HG02852 (cell line): ENCODE measurements at regions not wholly inside any gene's neighbourhood (a gene's known extent, or its start where the extent isn't known, plus 50 kb on each side); places are given as distances from the start of the nearest gene placed in this dataset.
"Not testable (repeated sequence)": the region's sequence is repeated elsewhere in the genome, so short reads cannot be mapped to it uniquely, and the experiment has no call there.

Experiments
- ATAC-seq: cut with Tn5 transposase; IDR thresholded peaks from one replicate; pipeline ENCODE4 v1.9.1; 2021; ENCODE audit warnings: mild to moderate bottlenecking, moderate library complexity; ENCODE audit not compliant: unreplicated experiment

- ATAC-seq: no peak
Observed at GRCh38 chr11:45413156-45413858, 127.2 kb upstream of the SYT13 start.

DNA sequence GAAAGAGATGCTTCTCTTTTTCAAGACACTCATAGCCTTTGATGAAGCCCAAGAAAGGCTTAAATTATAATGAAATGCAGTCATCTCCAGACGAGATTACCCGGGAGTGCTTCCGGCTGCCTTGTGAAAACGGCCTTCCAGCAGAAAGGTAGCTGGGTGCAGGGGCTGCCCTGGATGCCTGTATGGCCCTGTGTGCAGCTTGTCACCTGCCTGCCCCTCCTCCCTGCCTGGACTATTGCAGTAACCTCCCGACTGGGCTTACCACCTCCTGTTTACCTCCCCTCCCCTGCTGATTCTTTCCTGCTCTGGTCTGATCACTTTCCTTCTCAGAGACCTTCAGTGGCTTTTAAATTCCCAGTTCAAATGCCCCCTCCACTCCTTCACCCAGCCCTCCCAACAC lies 126.4 kb upstream of the SYT13 start:
- no peak for ATAC-seq

DNA sequence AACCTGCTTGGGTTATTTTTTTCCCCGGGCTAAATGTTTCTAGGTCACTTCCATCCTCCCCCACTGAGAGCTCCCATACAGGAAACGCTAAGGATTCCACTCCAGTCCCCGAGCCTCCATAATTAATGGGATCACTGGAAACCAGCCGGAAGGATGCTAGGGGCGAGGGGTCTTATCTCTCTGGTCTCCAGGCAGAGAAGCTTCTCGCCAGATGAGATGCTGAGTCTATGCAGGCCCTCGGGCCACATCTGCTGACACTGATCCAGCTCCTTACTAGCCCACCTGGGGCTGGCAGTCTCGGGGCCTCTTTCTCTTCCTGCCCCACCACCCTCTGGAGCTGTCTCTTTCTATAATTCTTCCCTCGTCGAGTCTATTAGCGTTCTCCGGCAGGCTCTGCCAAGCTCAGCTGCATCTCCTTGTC lies 125.9 kb upstream of the SYT13 start:
- ATAC-seq: no peak

DNA sequence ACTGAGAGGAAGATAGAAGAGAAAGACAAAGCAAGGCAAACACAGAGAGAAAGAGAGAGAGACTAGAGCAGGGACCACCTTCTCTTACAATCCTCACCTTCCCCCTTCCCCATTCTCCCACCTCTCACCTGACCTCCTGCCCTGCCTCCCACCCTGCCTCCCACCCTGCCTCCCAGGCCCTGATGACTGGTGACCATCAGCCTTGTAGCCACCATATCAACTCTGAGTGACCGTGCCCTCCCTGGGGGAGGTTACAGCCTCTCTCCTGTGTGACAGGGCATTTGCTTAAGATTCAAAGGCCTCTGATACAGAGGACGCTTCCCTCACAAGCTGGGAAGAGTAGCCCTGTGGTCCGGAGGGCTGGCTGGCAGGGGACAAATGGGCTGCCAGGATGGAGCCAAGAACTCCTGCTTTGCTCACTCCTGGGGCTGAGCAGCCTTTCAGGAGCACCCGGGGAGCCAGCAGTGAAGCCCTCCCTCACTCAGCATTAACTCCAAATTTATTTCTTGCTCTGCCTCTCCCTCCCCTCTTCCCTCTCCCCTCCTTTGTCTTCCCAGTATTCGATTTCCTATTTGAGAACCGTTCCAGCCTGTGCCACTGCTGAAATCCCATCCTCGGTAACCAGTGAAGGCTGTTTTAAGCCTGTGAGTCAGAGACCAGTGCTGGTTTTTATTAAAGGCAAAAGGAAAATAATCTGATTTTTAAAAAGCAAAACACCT lies 125.2 kb upstream of the SYT13 start:
- ATAC-seq: no peak

DNA sequence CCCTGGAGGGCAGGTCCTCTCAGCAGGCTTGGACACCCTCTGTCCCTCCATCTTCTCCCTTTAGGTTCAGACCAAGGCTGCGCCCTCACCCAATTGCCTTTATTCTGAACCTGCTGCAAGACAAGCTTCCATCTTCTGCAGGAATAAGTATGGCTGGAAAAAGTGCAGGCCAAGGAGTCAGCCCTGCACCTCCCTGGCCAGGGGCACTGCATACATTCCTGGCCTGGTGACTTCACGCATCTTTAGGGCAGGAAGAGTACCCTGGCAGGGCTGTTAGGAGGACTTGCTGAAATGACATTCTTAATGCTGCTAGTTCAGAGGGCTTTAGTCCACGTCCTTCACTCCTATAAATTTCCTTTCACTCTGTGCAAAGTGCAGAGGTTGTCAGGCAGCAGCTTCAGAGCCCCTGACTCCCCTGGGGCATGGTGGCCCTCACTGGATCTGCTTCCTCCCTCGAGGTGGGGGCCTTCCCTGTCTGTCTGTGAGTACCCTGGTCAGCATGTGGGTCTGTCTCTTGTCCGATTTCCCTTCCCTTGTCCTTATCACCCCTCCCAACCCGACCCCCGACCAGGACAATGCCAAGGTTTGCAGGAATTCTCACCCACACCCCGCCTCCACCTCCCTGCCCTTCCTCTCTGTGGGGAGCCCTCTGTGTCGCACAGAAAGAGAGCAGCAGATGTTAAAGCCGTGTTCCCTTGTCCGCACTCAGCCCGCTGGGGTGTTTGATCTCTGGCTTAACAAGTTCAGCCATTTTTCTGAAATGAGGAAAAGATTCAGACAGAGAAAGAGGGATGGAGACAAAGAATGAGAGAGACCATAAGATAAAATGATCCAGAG lies 124.5 kb upstream of the SYT13 start:
- ATAC-seq: no peak

DNA sequence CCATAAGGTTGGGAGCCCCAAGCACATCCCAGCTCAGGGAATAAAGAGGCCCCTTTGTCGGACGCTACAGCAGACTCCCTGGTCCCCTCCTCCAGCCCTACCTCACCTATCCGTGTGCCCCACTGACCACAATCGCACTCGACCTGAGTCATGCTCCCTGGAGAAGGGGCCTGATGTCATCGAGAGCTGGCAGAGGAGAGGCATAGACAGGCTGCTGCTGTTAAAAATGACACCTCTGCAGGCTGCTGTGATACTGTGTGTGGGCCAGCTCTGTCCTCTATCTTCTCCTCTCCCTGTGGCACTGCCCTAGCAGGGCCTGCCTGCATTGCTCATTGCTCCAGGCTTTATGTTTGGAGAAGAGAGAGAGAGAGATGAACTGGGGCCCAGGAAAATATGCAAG lies 123.4 kb upstream of the SYT13 start:
- no peak for ATAC-seq

GRCh38 chr11:45407226-45407625 lies 121.1 kb upstream of the SYT13 start:
- no peak for ATAC-seq

DNA sequence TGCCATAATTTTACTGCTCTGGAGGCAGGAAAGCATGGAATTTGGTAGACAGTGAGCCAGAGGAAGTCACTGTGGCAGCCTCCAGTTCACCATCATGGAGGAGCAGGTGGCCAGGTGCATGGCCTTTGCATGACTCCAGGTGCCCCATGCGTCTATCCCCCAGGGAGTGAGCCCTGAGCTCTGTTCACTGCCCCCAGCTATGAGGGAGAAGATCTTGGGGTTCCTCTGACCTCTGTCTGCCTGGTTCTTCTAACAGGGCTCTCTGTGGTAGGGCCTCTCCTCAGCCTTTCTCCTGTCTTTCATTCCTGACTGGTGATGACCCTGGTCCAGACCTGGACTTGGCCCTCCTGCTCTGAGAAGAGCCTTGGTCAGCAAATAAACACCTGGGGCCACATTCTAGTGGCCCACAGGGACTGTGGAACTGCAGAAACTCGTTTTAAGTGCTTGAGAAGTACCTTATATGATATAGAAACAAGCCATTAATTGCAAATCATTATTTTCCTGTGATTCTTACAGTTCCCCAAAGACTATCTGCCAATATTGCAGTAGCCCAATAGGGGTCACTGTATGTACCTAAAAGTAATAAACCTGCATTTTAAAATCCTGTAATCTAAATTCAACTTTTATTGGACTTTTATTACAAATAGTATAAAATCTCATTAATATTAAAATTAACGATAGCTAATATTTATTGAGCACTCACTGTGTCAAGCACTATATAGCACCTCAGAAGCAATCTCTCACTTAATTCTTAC lies 120.0 kb upstream of the SYT13 start:
- ATAC-seq: no peak

DNA sequence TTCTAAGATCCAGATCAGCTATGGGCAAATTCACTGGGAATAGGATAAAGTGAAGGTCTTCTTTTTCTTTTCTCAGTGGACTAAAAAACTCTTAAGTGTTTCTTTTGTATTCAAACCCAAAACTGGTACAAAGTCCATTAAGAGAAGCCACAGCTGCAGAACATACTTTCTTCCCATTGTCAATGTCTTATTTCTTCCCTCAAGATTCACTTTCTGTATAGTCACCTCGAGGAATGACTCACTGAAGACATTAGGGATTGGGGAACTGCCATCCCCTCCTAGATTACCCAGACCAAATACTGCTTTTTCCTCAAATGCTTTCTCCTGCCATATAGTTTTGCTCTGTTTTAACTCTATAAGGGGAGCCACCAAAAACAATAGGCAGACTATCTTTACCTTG lies 117.4 kb upstream of the SYT13 start:
- not testable (repeated sequence) for ATAC-seq

DNA sequence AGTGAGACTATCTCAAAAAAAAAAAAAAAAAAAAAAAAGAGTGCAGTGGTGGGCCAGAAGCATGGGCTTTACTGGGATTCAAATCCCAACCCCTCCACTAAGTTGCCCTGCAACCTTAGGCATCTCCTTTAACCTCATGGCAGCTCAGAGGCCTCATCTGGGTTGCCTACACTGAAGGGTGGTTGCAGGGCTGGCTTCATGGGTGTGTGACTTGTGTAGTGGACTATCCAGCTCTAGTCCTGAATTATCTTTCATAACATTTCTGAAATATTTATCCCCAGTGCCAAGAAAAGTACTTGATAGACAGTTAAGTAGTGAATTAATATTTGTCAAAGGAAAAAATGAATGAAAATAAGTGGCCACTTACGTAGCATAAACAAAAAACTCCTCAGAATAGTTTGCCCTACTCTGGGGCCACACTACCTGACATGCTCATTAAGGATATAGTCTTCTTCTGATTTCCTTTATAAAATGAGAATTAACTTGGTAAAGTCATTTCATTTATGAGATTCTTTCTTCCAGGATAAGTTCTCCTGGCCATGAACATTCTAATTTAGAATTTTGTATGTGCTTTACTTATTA lies 116.0 kb upstream of the SYT13 start:
- no peak for ATAC-seq

- no peak for ATAC-seq
Observed at GRCh38 chr11:45400591-45400990, 114.5 kb upstream of the SYT13 start.

GRCh38 chr11:45399166-45399565 lies 113.0 kb upstream of the SYT13 start:
- ATAC-seq: no peak

DNA sequence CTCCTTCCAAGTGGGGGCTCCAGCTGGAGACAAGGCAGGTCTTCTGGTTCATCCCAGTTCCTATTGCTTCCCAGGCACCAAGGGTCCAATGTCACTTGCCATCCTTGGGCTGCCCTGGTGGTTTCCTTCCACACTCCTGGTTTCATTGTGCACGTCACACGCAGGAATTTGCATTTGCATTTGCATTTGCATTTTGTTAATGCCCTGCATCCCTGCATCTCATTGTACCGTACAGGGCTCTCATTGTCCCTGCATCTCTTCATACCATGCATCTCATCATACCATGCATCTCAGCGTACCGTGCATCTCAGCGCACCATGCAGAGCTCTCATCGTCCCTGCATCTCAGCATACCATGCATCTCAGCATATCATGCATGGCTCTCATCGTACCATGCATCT lies 112.2 kb upstream of the SYT13 start:
- ATAC-seq: no peak

- ATAC-seq: no peak
Observed at GRCh38 chr11:45396394-45396793, 110.3 kb upstream of the SYT13 start.

GRCh38 chr11:45395947-45396346 lies 109.8 kb upstream of the SYT13 start:
- no peak for ATAC-seq

- ATAC-seq: no peak
Observed at GRCh38 chr11:45395421-45395820, 109.3 kb upstream of the SYT13 start.

DNA sequence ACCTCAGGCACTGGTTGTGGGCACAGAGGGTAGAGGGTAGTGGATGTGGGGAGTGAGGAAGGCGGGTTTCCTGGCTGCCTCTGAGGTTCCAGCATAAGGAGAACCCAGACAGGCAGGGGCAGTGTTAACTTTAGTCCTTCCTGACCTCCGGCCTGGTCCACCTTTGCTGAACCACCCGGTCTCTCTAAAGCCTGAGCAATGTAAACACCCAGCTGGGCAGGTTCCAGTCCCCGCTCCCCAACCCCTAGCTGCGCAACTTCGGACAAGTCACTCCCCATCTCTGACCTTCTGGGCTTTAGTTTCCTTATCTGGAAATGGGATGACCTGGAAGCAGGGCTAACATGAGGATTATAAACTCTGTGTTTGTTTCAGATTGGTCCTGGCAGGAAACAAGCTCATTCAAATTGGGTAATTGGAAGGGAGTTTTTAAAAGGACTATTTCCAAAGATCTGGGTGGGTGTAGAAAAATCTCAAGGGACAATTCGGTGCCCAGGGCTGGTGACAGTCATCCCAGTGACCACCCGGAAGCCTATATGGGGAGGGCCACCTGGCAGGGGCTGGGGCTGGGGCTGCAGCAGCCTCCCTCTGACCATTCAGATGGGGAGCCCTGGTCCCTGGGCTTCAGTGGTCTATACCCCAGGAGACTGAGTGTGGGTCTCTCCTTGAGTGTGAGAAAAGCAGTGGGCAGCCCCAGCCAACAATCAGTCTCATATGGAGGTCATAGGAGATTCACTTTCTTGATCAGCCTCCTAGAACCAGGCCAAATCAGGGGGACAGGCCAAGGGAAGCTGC lies 108.3 kb upstream of the SYT13 start:
- ATAC-seq: no peak

GRCh38 chr11:45393826-45394225 lies 107.7 kb upstream of the SYT13 start:
- no peak for ATAC-seq

DNA sequence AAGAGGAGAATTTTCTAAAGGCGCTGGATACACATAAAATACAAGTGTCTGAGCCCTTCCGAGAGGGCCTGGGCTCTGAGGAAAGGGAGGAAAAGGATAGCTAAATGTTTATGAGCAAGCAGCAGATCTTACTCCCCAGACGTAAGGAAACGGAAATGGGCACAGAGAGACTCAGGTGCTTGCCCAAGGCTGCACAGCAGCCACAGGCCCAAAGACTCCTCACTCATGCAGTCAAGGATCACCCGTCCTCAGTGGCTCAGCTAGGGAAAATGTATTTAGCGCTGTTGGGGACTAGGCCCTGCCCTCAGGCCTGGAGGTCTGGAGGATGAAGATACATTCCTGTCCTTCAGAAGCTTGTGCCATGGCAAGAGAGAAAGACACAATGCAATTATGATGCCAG lies 107.2 kb upstream of the SYT13 start:
- ATAC-seq: no peak

DNA sequence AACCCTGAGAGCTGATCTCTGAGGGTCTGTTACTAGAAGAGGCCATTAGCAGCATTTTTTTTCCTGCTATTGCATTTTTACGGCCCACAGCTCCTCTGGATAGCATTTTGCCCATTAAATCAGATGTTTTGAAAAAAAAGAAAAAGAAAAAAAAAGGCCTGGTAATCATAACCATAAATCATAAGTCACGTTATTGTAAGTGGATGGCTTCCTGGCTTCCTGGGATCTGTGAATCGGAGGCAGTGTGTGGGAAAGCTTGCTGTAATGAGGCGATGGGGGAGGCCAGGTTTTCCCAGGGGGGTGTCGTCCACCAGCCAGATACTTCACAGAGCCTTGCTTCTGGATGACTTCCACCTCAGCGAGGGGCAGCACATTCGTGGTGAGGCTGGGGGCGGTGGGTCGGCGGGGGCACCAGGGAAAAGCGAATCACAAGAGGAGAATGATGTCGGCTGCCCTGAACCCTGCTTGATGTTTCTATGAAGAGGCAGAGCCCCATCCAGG lies 106.5 kb upstream of the SYT13 start:
- ATAC-seq: no peak
